ENCODE measurements at regions not wholly inside any gene's neighbourhood (a gene's known extent, or its start where the extent isn't known, plus 50 kb on each side); places are given as distances from the start of the nearest gene placed in this dataset.

GRCh38 chr5:99033014-99033900 lies 104.5 kb upstream of the CHD1 start (continued):
- TF ChIP-seq CHD7 (IDR thresholded peaks at IDR 0.05; ENCODE audit: insufficient replicate concordance, low read length) (no peak), RNF2 (IDR thresholded peaks at IDR 0.05; ENCODE audit: borderline replicate concordance, low read depth, low read length, missing control alignments, poor library complexity, severe bottlenecking) (no peak), POLR2A (IDR thresholded peaks at IDR 0.05; ENCODE audit: control extremely low read depth in 1 of 2, low read depth in 2 of 2, low read length in 2 of 2) (no peak), TAF7 (optimal IDR thresholded peaks at IDR 0.05; ENCODE audit: borderline replicate concordance, low read depth, low read length) (no peak), YY1 (IDR thresholded peaks at IDR 0.05; ENCODE audit: low read depth, low read length) (no peak), GTF2F1 (IDR thresholded peaks at IDR 0.05; ENCODE audit: borderline replicate concordance, low read depth, low read length) (no peak), CEBPB (IDR thresholded peaks at IDR 0.05; ENCODE audit: low read depth, low read length) (no peak)

Data from H1 (cell line).